ENCODE measurements at regions not wholly inside any gene's neighbourhood (a gene's known extent, or its start where the extent isn't known, plus 50 kb on each side); places are given as distances from the start of the nearest gene placed in this dataset.

GRCh38 chr5:68534131-68534940, 318.8 kb downstream of the PIK3R1 start:
- DNase-seq (ENCODE audit: low read depth in 2 of 2), result no peak

GRCh38 chr5:68534956-68535520, 319.5 kb downstream of the PIK3R1 start:
- DNase-seq (ENCODE audit: low read depth in 2 of 2), result no peak

GRCh38 chr5:68538814-68539420, 323.4 kb downstream of the PIK3R1 start:
- DNase-seq (ENCODE audit: low read depth in 2 of 2), result no peak

DNA sequence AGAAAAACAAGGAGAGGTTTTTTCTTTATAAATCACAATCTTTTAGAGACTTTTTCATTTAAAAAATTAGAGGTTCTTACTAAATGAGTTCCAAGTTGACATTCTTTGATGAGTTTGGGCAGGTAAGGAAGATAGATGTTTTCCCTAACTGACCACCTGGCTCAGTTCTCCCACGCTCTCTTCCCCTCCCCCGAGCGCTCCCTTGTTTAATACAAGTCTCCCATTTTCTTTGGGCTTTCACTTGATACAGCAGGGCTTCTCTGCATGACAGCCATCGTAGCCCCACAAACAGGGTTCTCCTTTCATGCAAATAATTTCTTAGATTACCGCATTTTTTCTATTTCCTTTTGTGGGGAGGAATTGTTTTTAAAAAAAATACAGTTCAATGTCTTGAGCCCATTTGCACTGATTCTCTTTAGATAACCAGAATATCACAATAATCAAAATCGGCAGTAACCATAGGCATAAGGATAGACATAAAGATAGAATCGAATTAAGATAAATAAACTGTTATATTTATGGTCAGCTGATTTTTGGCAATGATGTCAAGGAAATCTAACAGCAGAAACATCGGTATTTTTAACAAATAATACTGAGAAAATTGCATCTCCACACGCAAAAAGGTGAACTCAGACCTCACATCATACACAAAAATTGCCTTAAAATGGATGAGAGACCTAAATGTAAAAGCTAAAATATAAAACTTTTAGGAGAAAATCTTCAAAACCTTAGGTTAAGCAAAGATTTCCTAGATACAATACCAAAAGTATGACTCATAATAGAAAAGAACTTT, 325.4 kb downstream of the PIK3R1 start:
- no peak for DNase-seq (ENCODE audit: low read depth in 2 of 2)

GRCh38 chr5:68542207-68542606, 326.7 kb downstream of the PIK3R1 start:
- no peak for DNase-seq (ENCODE audit: low read depth in 2 of 2)

- no peak for DNase-seq (ENCODE audit: low read depth in 2 of 2)
Measured at GRCh38 chr5:68543212-68543611, 327.7 kb downstream of the PIK3R1 start.

DNA sequence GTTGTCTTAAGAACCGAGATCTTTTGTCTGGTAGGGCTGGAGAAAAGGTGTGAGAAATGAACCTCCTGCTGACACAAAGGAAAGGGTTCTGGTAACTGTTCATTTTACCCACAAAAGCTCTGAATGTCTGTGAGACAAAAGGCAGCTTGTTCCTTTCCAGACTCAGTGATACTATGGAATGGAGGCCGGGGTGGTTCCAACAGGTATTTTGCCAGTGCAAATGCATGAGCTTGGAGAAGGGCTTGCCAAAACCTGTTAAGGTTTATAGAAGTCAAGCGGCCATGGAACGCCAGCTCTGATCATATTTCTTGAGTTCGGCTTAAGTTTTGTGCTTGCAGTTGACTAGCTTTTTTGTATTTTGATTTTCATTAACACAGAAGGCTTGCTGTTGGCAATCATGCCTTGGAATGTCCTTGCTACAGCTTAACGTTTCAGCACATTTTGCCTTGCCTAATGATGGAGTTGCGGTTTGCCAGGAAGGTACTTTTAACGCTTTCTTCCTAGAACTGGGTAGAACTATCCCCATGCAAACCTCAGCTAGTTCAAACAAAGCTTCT, 328.6 kb downstream of the PIK3R1 start:
- DNase-seq (ENCODE audit: low read depth in 2 of 2), result no peak

GRCh38 chr5:68544648-68545552, 329.3 kb downstream of the PIK3R1 start:
- no peak for DNase-seq (ENCODE audit: low read depth in 2 of 2)

- no peak for DNase-seq (ENCODE audit: low read depth in 2 of 2)
Measured at GRCh38 chr5:68545636-68546295, 330.2 kb downstream of the PIK3R1 start.

- no peak for DNase-seq (ENCODE audit: low read depth in 2 of 2)
Measured at GRCh38 chr5:68547056-68547455, 331.5 kb downstream of the PIK3R1 start.

DNA sequence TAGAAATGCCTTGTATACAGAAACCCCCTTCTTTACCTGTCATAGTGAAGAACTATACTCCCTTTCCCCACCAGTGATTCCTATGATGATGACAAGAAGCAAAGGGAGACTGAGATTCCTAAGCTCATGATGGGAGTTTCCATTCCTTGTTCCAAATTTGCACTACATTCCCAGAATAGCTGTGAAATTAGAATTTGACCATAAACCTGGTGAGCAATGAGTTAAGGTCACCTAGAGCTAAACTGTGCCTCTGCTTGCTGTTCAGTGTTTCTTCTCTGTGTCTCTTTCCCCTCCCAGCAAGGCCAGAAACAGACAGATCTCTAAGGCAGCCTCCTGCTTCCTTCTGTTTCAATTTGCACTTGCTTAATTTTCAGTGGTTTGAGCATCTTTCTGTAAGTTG, 332.1 kb downstream of the PIK3R1 start:
- DNase-seq (ENCODE audit: low read depth in 2 of 2), result no peak

- no peak for DNase-seq (ENCODE audit: low read depth in 2 of 2)
Measured at GRCh38 chr5:68548959-68549676, 333.6 kb downstream of the PIK3R1 start.

DNA sequence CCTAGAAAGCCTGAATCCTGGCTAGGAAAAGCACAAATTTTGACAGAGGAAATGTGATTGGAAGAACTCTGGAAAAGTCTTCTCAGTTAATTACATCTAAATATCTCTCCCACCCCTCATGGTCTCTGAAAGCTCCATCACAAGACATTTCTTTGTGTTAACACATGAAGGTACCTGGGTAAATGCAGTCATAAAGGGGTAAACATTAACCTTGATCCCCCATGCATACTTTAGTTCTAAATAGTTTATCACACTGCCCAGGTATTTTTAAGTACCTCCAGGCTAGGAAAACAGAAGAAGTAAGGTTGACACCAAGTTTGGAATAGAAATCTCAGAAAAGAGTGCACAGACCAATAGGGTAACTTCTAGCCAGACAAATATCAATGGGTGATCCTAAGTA, 334.5 kb downstream of the PIK3R1 start:
- DNase-seq (ENCODE audit: low read depth in 2 of 2), result no peak

DNA sequence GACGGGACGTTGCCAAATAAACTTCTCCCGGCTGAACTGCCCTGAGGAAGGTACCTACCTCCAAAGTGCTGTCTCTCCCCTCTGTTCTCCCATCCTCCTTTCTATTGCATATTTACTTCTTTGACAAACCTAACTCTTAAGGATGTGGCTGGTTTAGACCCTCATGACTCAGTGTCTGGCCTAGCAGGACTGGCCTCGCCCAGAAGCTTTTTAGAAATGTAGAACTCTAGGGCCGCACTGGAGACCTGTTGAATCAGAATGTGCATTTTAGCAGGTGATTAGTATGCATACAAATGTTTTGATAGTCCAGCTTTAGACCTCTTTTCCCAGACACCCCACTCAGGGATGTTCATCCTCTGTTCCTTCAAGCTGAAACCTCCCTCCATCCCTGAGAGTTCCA, 335.9 kb downstream of the PIK3R1 start:
- DNase-seq (ENCODE audit: low read depth in 2 of 2), result no peak

DNA sequence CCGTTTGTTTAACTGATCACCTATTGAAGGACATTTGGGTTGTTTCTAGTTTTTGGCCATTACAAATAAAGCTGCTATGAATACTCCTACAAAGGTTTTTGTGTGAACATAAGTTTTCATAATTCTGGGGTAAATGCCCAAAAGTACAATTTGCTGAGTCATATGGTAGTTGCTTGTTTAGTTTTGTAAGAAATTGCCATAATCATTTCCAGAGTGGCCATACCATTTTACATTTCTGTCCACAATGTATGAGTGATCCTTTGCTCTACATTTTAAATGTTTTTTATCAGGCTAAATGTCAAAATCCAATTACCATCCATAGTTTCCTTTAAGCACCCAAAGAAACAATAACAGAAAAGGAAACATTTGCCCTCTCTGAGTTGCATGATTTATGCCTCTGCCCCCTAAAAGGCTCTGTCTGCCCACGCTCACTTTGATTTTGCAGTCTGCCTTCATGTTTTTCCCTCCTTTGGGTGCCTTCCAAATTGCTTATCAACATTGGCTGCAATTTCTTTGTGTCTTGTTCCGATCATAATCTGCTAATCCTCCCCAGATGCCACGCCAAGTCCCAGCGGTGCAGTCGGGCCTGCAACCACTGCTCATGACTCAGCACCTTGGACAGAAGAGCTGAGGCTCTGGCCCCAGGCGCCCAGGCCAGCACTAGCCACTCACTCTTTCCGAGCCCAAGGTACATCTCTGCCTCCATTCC, 339.2 kb downstream of the PIK3R1 start:
- DNase-seq (ENCODE audit: low read depth in 2 of 2), result no peak

DNA sequence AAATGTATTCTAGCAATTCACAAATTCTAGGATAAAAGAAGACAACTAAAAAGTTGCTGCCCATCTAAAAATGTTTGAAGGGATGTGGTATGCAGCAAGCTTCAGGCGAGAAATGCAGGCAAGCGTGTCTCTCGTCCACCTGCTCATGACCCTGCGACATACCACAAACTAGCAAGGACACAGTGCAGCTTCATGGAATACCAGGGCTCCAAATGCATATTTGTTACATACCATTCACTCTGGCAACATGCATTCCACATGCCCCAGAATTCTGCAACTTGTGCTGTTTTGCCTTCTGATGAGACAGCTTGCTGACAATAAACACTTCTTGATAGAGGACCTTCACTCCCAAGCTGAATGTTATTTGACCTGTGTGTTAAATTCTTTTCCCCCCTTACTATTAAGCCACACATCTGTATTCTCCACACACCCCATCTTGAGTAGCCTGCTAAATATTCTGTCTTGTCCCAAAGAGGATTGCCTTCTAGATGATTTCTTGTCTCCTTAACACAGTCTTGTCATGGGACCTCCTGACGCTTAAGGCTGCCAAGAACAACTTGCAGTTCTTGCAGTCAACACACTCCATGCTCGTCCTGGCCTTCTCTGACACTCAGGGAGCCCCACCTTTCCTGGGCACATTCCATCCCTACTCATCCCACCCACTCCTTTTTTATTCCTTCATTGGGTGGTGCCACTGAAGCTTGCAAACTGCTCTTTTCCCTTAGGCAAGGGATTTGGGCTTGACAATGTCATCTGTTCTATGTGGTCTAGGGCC, 340.5 kb downstream of the PIK3R1 start:
- DNase-seq (ENCODE audit: low read depth in 2 of 2), result no peak

DNA sequence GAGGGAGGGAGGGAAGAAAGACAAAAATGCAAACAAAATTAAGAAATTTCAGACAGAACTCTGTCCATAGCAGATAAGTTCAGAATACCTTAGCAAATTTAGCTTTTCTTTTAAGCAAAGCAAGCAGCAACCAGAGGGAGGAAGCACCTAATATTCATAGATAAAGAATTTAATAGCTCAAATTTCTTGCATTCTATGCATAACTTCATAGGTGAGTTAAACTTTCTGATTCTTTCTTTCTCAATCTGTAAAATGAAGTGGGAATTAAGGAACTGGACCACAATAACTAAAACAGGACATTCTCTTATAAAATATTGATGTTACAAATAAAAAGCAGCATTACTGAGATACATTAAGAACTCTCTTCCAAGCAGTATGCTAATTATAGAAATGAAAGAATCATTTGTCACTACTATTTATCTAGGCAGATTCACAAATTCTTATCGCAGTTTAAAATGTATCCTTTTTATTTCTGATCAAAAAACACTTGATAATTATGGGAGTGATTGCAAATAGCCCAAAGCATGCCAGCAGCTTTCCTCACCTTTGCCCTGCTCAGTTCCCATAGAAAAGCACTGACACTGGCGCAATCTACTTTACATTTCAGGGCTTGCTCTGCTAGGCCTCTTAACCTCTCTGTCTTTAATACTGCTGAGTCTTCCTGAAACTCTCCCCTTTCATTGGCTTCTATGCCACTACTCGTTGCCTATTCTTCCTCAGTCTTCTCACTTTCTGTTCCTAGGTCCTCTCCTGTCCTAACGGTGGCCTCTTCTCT, 341.8 kb downstream of the PIK3R1 start:
- no peak for DNase-seq (ENCODE audit: low read depth in 2 of 2)

DNA sequence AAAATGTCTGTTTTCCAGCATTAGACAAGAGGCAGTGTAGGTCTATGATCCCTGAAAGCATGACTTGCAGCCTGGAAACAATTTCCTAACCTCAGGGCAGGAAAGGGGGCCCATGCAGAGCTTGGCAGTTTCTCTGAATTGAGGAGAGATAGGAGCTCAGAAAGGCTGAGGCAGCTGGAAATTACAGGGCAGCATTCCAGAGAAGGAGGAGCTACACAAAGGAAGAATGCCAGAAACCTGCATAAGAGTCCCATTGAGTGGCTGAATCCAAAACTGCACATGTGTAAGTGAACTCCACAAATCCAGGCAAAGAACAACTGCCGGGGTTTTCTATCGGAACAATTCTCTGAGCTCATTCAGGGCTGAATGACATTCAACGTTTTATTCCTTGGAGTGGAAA, 346.8 kb downstream of the PIK3R1 start:
- no peak for DNase-seq (ENCODE audit: low read depth in 2 of 2)

Data from stimulated activated CD8-positive, alpha-beta memory T cell treated with anti-CD3 and anti-CD28 coated beads, Interleukin-7, amount 100 ng/mL, for 1 hour (primary cell).